NCI-H1930 (cell line): ENCODE measurements at regions not wholly inside any gene's neighbourhood (a gene's known extent, or its start where the extent isn't known, plus 50 kb on each side); places are given as distances from the start of the nearest gene placed in this dataset.
"Not testable (repeated sequence)": the region's sequence is repeated elsewhere in the genome, so short reads cannot be mapped to it uniquely, and the experiment has no call there.

ENCODE experiments used
- DNase-seq, 2 experiments: peaks; one replicate each; lab custom pipeline; 2025; lab: John Stamatoyannopoulos, UW

DNA sequence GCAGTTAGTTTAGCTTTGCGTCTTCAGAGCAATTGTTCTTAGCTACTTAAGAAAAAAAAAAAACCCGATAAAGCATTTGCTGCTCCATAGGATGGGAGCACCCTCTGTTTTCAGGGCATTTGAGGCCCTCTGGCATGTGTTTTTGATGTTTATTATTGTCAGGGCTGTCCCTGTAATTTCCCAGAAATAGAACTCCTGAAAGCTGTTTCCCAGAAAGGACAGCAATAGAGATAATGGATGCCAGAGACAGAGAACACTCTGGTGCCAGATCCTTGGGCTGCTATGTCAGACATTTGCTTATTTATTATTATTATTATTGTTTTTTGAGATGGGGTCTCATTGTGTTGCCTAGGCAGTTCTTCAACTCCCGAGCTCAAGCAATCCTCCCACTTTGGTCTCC is 201.3 kb downstream of the ALG10 start:
- no peak for DNase-seq

DNA sequence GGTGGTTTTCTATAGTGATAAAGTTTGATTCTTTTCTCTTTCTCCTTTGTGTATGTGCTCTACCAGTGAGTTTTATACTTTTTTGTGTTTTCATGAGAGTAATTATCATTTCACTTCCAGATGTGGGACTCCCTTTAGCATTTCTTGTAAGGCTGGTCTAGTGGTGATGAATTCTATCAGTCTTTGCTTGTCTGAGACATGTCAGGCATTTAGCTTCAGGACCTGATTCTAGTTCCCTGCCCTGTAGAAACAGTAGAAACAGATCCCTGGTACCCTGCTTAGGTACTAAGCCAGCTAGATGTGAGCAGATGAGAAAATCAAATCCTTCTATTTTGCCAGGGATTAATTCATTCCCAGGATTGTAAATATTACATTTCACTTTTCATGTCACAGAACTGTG is 203.7 kb downstream of the ALG10 start:
- DNase-seq: not testable (repeated sequence)

DNA sequence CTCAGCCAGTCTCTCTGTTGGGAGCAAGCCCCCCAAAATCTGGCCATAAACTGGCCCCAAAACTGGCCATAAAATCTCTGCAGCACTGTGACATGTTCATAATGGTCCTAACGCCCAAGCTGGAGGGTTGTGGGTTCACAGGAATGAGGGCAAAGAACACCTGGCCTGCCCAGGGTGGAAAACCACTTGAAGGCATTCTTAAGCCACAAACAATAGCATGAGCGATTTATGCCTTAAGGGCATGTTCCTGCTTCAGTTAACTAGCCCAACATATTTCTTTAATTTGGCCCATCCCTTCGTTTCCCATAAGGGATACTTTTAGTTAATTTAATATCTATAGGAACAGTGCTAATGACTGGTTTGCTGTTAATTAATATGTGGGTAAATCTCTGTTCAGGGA is 205.8 kb downstream of the ALG10 start:
- DNase-seq: not testable (repeated sequence)

DNA sequence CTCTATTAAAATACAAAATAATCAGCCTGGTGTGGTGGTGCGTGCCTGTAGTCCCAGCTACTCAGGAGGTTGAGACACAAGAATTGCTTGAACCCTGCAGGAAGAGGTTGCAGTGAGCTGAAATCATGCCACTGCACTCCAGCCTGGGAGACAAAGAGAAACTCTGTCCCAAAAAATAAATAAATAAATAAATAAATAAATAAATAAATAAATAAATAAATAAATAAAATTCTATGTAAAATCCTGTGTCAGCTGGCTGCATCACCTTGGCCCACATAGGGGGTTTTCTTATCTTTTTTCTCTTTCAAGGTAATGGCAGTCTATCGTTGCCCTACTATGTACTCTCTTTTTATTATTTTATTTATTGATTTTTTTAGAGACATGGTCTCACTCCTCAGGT is 206.7 kb downstream of the ALG10 start:
- DNase-seq: not testable (repeated sequence)

DNA sequence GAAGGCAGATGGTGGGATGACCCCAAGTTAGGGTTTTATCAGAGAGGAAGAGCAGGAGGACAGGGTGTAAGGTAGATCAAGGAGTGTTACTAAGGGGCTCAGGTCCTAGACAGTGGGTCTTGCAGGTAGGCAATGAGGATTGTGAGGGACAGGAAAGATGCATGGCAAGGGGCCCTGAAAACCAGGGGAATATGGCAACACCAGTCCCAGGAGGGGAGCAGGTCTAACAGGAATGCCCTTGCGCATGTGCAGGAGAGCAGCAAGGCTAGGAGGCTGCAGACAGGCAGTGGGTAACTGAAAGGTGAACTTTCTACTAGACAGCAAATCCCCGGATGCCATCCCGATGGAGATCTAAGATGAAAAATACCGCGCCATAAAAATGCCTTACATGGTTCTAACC is 211.3 kb downstream of the ALG10 start:
- DNase-seq: no peak

DNA sequence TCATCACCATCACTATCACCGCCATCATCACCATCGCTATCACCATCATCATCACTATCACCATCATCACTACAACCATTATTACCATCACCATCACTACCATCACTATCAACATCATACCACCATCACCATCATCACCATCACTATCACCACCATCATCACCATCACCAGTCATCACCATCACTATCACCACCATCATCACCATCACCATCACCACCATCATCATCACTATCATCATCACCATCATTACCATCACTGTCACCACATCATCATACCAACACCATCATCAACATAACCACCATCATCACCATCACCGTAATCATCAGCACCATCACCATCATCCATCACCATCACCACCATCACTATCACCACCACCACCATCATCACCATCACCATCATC is 213.8 kb downstream of the ALG10 start:
- DNase-seq: no peak

DNA sequence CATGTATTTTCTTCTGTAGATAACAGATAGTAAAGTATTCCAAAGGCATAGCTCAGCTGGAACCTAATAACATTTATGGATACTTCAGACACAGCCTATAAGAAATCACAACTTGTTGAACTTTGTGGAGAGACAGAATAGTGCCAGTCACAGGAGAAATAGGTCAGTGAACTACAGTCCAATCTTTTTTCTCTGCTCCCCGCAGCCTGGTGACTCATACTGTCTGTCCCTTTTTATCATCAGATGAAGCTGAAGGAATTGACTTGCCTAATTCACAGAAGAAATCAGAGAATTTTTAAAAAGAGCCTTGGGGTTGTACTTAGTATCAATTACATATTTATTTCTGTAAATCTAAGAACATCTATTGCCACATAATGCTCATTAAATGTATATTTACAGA is 222.3 kb downstream of the ALG10 start:
- no peak for DNase-seq

DNA sequence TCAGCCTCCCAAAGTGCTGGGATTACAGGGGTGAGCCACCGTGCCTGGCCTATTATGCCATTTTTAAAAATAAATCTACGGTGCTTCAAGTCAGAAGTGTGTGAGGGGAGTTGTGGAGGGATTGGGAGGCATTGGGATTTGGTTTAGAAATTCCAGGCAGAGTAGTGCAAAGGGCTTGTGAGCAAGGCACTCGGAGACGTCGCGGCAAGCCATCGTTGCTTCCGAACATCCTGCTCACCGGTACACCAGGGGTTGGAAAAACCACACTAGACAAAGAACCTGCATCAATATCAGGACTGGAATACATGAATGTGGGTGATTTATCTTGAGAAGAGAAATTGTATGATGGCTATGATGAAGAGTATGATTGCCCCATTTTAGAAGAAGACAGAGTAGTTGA is 227.0 kb downstream of the ALG10 start:
- DNase-seq: no peak

DNA sequence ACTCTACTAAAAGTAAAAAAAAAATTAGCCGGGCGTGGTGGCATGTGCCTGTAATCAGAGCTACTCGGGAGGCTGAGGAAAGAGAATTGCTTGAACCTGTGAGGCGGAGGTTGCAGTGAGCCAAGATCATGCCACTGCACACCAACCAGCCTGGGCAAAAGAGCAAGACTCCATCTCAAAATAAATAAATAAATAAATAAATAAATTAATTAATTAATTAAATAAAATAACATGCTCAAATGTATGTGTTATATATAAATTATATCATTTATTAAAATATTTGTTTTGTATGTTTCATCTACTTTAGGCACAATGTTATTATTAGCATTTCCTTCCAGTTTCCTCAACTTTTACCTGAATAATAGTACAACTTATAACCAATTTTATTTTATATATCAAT is 229.6 kb downstream of the ALG10 start:
- DNase-seq: not testable (repeated sequence)

DNA sequence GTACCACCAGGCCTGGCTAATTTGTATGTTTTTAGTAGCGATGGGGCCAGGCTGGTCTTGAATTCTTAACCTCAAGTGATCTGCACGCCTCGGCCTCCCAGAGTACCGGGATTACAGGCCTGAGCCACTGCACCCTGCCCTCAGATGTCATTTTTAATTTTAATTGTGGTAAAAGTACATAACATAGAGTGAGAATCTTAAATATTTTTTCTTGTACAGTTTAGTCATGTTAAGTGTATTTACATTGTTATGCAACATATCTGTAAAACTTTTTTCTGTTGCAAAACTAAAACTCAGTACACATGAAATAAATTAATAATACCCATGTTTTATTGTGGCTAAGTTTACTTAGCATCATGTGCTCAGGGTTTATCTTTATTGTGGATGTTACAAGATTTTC is 231.4 kb downstream of the ALG10 start:
- no peak for DNase-seq

DNA sequence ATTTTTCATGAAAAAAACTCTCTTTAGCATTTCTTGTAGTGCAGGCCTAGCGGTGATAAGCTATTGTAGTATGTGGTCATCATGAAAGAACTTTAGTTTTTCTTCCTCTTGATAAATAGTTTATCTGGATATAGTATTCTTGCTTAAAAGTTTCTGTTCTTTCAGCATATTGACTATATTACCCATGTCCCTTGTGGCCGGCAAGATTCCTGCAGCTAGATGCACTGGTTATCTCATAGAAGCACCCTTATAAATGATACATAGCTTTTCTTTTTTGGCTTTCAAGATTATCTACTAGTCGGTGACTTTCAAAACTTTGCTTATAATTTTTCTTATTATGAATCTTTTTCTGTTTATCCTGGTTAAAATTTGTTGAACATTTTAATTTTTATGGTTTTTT is 234.8 kb downstream of the ALG10 start:
- DNase-seq: no peak

DNA sequence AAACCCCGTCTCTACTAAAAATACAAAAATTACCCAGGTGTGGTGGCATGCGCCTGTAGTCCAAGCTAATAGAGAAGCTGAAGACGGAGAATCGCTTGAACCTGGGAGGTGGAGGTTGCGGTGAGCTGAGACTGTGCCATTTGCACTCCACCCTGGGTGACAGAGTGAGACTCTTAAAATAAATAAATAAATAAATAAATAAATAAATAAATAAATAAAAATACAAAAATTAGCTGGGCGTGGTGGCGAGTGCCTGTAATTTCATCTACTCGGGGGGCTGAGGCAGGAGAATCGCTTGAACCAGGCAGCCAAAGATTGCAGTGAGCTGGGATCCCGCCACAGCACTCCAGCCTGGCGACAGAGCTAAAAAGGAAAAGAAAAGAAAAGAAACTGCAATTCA is 239.8 kb downstream of the ALG10 start:
- not testable (repeated sequence) for DNase-seq

DNA sequence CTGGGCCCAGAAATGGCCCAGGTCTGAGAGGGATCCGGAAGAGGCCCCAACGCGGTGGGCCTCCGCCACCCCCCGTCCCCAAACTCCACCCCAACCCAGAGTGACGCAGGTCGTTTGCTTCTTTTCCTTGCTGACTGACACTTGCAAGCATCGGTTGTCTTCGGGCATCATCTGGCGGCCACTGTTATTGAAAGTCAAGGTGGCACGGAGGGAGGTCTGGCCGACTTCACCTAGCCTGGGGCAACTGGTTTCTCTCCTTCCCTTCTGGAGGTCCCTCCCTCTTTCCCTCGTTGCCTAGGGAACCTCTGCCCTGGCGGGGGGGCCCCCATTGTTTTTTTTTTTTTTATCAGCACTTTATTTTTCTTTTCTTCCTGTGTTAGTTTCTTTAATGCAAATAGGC is 241.8 kb downstream of the ALG10 start:
- no peak for DNase-seq

DNA sequence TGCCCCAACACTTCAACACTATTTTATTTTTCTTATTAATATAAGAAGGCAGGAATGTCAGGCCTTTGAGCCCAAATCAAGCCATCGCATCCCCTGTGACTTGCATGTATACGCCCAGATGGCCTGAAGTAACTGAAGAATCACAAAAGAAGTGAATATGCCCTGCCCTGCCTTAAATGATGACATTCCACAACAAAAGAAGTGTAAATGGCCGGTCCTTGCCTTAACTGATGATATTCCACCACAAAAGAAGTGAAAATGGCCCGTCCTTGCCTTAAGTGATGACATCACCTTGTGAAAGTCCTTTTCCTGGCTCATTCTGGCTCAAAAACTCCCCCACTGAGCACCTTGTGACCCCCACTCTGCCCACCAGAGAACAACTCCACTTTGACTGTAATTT is 251.4 kb downstream of the ALG10 start:
- DNase-seq: not testable (repeated sequence)

DNA sequence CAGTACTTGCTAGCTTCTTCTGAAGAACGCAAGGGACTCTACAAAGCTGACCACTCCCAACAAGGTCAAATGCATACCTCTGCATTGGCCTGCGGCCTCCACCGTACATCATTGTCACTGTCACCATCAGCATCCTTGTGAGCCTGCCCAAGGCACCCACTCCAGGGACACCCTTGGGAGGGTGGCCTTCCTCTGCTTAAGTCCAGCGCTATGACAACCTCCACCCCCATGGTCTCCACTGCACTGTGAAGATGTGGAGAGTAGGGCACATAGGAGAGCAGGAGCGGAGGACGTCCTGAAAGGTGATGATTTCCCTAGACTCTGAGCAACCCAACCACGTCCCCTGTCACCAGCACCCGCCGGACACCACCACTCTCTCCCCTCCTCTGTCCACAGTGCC is 252.8 kb downstream of the ALG10 start:
- DNase-seq: no peak

DNA sequence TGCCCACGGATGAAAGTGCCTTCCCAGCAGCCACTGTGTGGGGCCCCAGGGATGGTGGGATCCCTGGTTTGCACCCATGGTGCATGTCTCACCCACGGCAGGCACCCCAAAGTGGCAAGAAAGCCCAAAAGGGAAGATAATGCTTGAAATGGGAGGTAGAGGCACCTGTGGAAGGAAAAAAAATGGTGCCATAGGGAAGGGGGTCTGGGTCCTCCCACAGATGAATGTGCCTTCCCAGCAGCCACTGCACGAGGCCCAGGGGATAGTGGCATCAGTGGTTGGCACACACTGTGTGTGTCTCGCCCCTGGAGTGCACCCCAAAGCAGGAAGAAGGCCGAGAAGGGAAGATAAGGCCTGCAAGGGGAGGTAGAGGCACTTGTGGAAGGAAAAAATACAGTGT is 264.2 kb downstream of the ALG10 start:
- DNase-seq: no peak

DNA sequence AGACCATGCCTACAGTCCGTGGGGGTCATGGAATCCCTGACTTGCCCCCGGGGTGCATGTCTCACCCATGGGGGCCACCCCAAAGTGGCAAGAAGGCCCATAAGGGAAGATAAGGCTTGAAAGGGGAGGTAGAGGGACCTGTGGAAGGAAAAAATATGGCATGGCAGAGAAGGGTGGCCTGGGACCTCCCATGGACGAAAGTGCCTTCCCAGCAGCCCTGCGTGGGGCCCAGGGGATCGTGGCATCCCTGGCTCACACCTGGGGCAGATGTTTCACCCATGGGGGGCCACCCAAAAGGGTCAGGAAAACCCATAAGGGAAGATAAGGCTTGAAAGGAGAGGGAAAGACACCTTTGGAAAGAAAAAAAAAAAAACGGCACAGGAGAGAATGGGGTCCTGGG is 264.6 kb downstream of the ALG10 start:
- no peak for DNase-seq

DNA sequence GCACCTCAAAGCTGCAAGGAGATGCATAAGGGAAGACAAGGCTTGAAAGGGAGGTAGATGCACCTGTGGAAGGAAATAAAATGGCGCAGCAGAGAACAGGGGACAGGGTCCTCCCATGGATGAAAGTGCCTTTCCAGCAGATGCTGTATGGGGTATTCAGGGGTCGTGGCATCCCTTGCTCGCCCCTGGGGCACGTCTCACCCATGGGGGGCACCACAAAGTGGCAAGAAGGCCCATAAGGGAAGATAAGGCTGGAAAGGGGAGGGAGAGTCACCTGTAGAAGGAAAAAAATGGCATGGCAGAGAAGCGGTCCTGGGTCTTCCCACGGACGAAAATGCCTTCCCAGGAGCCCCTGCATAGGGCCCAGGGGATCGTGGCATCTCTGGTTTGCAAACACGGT is 265.1 kb downstream of the ALG10 start:
- DNase-seq: no peak

DNA sequence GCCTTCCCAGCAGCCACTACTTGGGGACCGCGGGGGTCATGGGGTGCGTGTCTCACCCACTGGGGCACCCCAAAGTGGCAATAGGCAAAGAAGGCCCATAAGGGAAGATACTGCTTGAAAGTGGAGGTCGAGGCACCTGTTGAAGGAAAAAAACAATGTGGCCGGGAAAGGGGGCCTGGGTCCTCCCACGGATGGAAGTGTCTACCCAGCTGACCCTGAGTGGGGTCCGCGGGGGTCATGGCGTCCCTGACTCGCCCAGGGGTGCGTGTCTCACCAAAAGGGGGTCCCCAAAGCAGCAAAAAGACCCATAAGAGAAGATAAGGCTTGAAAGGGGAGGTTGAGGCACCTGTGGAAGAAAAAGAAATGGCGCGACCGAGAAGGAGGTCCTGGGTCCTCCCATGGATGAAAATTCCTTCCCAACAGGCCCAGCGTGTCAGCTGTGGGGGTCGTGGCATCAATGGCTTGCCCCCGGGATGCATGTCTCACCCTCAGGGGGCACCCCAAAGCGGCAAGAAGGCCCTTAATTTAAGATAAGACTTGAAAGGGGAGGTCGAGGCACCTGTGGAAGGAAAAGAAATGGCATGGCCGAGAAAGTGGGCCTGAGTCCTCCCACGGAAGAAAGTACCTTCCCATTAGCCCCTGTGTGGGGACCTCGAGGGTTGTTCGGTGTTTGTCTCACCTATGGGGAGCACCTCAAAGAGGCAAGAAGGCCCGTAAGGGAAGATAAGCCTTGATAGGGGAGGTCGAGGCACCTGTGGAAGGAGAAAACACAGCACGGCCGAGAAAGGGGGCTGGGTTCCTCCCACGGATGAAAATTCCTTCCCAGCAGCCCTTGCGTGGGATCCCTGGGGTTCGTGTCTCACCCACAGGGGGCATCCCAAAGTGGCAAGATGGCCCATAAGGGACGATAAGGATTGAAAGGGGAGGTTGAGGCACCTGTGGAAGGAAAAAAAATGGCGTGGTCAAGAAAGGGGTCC is 266.0 kb downstream of the ALG10 start:
- DNase-seq: no peak

DNA sequence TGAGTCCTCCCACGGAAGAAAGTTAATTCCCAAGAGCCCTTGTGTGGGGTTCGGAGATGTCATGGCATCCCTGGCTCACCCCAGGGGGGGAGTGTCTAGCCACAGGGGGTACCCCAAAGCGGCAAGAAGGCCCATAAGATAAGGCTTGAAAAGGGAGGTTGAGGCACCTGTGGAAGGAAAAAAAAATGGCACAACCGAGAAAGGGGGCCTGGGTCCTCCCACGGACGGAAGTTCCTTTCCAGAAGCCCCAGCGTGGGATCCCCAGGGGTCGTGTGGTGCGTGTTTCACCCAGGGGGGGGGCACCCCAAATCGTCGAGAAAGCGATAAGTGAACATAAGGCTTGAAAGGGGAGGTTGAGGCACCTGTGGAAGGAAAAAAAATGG is 266.7 kb downstream of the ALG10 start:
- DNase-seq: no peak

DNA sequence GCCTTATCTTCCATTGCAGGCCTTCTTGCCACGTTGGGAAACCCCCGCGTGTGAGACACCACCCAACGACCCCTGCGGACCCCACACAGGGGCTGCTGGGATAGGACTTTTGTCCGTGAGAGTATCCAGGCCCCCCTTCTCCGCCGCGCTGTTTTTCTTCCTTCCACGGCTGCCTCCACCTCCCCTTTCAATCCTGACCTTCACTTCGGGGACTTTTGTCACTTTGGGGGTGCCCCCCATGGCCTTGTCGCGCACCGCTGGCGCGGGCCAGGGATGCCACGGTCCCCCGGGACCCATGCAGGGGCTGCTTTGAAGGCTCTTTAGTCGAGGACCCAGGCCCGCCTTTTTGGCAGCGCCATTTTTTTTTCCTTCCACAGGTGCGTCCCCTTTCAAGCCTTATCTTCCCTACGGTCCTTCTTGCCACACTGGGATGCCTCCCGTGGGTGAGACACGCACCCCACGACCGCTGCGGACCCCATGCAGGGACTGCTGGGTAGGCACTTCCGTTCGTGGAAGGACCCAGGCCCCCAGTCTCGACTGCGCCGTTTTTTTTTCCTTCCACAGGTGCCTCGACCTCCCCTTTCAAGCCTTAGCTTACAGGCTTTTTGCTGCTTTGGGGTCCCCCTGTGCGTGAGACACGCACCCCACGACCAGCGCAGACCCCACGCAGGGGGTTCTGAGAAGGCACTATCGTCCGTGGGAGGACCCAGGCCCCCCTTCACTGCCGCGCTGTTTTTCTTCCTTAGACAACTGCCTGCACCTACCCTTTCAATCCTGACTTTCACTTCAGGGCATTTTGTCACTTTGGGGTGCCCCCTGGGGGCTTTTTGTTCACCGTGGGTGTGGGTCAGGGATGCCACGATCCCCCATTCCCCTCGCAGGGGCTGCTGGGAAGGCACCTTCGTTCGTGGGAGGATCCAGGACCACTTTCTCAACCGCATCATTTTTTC is 267.4 kb downstream of the ALG10 start:
- DNase-seq: no peak

DNA sequence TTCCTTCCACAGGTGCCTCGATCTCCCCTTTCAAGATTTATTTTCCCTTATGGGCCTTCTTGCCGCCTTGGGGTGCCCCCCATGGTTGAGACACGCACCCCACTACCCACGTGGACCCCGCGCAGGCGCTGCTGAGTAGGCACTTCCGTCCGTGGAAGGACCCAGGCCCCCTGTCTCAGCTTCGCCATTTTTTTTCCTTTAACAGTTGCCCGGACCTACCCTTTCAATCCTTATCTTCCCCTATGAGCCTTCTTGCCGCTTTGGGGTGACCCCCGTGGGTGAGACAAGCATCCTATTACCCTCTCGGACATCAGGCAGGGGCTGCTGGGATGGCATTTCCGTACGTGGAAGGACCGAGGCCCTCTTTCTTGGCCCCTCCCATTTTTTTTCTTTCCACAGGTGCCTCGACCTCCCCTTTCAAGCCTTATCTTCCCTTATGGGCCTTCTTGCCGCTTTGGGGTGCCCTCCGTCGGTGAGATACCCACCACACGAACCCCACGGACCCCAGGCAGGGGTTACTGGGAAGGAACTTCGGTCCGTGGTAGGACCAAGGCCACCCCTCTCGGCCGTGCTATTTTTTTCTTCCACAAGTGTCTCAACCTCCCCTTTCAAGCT is 268.2 kb downstream of the ALG10 start:
- DNase-seq: no peak
